Fibroblast of lung (primary cell): ENCODE measurements at regions not wholly inside any gene's neighbourhood (a gene's known extent, or its start where the extent isn't known, plus 50 kb on each side); places are given as distances from the start of the nearest gene placed in this dataset.

Experiments used
- CTCF ChIP-seq, 2 donors: IDR thresholded peaks in 1 of 2; conservative IDR thresholded peaks in 1 of 2; 1 replicate in 1 of 2; 2 replicates in 1 of 2; pipeline ENCODE4 v1.5.1; 2011 to 2012; ENCODE audit warnings: low read length in 2 of 2, control low read depth in 1 of 2, inconsistent platforms in 1 of 2, low read depth in 1 of 2, mild to moderate bottlenecking in 1 of 2
- EZH2 ChIP-seq: IDR thresholded peaks from 2 replicates; pipeline ENCODE4 v1.5.1; 2012; ENCODE audit warnings: low read length, control low read depth, mild to moderate bottlenecking; ENCODE audit errors: missing control alignments

- TF ChIP-seq CTCF (conservative IDR thresholded peaks at IDR 0.05 in 1 of 2, IDR thresholded peaks at IDR 0.05 in 1 of 2; ENCODE audit: low read depth in 1 of 2, low read length in 2 of 2) (no peak), EZH2 (no peak)
These were observed 230.5 kb upstream of the PPP2R2D start for GRCh38 chr10:131670341-131670740.
